ENCODE measurements at regions not wholly inside any gene's neighbourhood (a gene's known extent, or its start where the extent isn't known, plus 50 kb on each side); places are given as distances from the start of the nearest gene placed in this dataset.
"Not testable (repeated sequence)": the region's sequence is repeated elsewhere in the genome, so short reads cannot be mapped to it uniquely, and the experiment has no call there.

DNA sequence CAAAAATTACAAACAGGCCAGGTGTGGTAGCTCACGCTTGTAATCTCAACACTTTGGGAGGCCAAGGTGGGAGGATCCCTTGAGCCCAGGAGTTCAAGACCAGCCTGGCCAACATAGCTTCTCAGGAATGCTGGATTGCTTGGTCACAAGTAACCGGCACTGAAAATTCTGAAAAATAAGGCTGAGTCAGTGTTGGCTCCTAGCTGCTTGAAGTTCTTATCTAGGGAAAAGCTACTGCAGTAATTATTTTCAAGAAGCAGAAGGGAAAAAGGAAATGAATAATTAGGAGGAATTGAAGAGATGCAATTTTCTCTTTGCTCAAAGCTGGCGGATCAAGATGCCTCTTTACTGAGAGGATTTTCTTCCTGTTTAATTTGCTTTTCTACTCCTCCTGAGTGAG is 75.0 kb upstream of the GTF3A start:
- no peaks in the 10 kb centered on the region for H3K9me3 ChIP-seq (ENCODE audit: control insufficient read depth, insufficient read depth, low read length)
- WGBS (ENCODE audit: insufficient coverage, insufficient read length): no CpG with 5 or more reads among the region's 3 CpGs
- H3K27ac ChIP-seq (ENCODE audit: low read length): no peak overlapping the region
- no peaks in the 10 kb centered on the region for H3K36me3 ChIP-seq (ENCODE audit: control insufficient read depth, insufficient read depth, low read length)
- no peak for DNase-seq (ENCODE audit: low read depth, low spot score)
- H3K4me3 ChIP-seq (ENCODE audit: low read length): no peak overlapping the region
- no peaks in the 10 kb centered on the region for H3K4me1 ChIP-seq (ENCODE audit: control insufficient read depth, insufficient read depth, low read length)
- H3K27me3 ChIP-seq (ENCODE audit: control insufficient read depth, insufficient read depth, low read length): no peaks in the 10 kb centered on the region

DNA sequence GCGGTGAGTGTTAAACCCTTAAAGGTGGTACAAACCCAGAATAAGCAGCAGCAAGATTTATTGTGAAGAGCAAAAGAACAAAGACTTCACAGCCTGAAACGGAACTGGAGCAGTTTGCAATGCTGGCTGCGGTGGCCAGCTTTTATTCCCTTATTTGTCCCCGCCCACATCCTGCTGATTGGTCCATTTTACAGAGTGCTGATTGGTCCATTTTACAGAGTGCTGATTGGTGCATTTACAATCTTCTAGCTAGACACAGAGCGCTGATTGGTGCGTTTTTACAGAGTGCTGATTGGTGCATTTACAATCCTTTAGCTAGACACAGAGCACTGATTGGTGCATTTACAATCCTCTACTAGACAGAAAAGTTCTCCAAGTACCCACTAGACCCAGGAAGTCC is 73.6 kb upstream of the GTF3A start:
- H3K9me3 ChIP-seq (ENCODE audit: control insufficient read depth, insufficient read depth, low read length); DNase-seq (ENCODE audit: low read depth, low spot score); H3K4me1 ChIP-seq (ENCODE audit: control insufficient read depth, insufficient read depth, low read length); H3K4me3 ChIP-seq (ENCODE audit: low read length); H3K36me3 ChIP-seq (ENCODE audit: control insufficient read depth, insufficient read depth, low read length); H3K27ac ChIP-seq (ENCODE audit: low read length); H3K27me3 ChIP-seq (ENCODE audit: control insufficient read depth, insufficient read depth, low read length): not testable (repeated sequence)
- WGBS (ENCODE audit: insufficient coverage, insufficient read length): no CpG with 5 or more reads among the region's 6 CpGs

DNA sequence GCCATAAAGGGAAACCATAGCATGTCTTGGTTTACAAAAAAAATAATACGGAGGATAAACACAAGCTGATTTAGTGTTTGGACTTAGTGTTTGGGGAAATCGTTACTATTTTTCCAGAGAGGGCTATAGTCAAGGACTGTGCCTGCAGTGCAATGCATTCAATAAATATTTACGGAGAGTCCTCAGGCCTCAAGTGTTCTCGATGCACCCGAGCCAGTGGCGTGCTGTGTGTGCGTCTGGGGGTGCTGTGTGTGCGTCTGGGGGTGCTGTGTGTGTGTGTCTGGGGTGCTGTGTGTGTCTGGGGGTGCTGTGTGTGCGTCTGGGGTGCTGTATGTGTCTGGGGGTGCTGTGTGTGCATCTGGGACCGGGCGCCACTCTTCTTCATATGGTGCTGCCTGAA is 71.7 kb upstream of the GTF3A start:
- no CpG with 5 or more reads among the region's 11 CpGs for WGBS (ENCODE audit: insufficient coverage, insufficient read length)
- H3K36me3 ChIP-seq (ENCODE audit: control insufficient read depth, insufficient read depth, low read length): no peaks in the 10 kb centered on the region
- no peak for DNase-seq (ENCODE audit: low read depth, low spot score)
- H3K4me3 ChIP-seq (ENCODE audit: low read length): no peak overlapping the region
- no peak overlapping the region for H3K27ac ChIP-seq (ENCODE audit: low read length)
- peaks cover 3% of the 10 kb centered on the region for H3K4me1 ChIP-seq (ENCODE audit: control insufficient read depth, insufficient read depth, low read length)
- H3K27me3 ChIP-seq (ENCODE audit: control insufficient read depth, insufficient read depth, low read length): no peaks in the 10 kb centered on the region
- no peaks in the 10 kb centered on the region for H3K9me3 ChIP-seq (ENCODE audit: control insufficient read depth, insufficient read depth, low read length)

DNA sequence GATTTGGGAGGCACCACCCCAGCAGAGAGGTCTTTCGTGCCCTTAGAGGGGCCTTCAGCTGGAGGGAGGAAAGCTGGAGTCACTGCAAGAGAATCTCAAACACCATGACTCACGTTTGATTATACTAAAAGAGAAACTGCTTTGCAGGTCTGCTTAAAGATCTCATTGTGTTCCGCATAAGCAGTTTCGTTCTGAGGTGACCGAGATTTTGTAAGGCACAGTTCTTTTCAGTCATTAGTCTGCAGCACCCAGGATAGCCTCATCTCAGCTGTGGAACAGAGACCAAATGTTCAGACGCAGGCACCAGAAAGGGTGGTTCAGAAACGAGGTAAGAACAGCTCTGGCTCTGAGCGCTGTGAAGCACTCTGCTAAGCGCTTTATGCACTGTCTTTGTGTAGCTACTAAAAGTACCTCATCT is 71.2 kb upstream of the GTF3A start:
- Histone ChIP-seq H3K9me3 (ENCODE audit: control insufficient read depth, insufficient read depth, low read length) (no peaks in the 10 kb centered on the region), H3K27me3 (ENCODE audit: control insufficient read depth, insufficient read depth, low read length) (no peaks in the 10 kb centered on the region), H3K27ac (ENCODE audit: low read length) (no peak overlapping the region), H3K36me3 (ENCODE audit: control insufficient read depth, insufficient read depth, low read length) (no peaks in the 10 kb centered on the region), H3K4me1 (ENCODE audit: control insufficient read depth, insufficient read depth, low read length) (peaks cover 3% of the 10 kb centered on the region), H3K4me3 (ENCODE audit: low read length) (no peak overlapping the region)
- WGBS (ENCODE audit: insufficient coverage, insufficient read length): no CpG with 5 or more reads among the region's 9 CpGs
- DNase-seq (ENCODE audit: low read depth, low spot score): no peak

DNA sequence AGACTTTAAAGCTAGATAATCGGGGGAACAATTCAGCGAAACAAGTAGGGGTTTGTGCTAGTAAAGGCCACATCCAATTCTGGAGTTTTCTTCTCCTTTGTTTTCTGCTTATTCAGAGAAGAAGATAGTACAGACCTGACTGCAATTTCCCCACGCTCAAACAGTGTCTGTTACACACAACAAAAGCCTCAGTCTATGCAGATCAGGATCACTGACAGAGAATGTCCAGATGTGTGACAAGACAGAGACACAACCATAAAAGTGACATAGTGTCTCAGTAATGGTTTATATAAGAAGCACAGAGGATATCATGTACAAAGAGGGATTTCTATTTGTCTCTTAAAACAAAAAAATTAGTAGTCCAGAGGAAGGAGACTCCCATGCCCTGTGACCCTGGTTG is 70.7 kb upstream of the GTF3A start:
- WGBS (ENCODE audit: insufficient coverage, insufficient read length): no CpG with 5 or more reads among the region's 3 CpGs
- H3K27me3 ChIP-seq (ENCODE audit: control insufficient read depth, insufficient read depth, low read length): no peaks in the 10 kb centered on the region
- H3K27ac ChIP-seq (ENCODE audit: low read length): no peak overlapping the region
- H3K4me3 ChIP-seq (ENCODE audit: low read length): no peak overlapping the region
- DNase-seq (ENCODE audit: low read depth, low spot score): no peak
- H3K4me1 ChIP-seq (ENCODE audit: control insufficient read depth, insufficient read depth, low read length): peaks cover 3% of the 10 kb centered on the region
- H3K36me3 ChIP-seq (ENCODE audit: control insufficient read depth, insufficient read depth, low read length): no peaks in the 10 kb centered on the region
- no peaks in the 10 kb centered on the region for H3K9me3 ChIP-seq (ENCODE audit: control insufficient read depth, insufficient read depth, low read length)

DNA sequence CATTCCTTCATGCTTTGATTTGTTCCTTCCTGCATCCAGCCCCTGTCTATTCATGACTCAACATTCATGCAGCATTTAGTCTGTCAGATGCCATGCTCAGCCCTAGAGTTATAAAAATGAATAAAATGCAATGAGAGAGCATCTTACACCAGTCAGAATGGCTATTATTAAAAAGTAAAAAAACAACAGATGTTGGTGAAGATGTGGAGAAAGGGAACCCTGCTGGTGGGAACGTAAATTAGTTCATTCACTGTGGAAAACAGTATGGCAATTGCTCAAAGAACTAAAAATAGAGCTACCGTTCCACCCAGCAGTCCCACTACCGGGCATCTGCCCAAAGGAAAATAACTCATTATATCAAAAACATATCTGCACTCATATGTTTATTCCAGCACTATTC is 70.0 kb upstream of the GTF3A start:
- DNase-seq (ENCODE audit: low read depth, low spot score): no peak
- no CpG with 5 or more reads among the region's 3 CpGs for WGBS (ENCODE audit: insufficient coverage, insufficient read length)
- H3K27me3 ChIP-seq (ENCODE audit: control insufficient read depth, insufficient read depth, low read length): no peaks in the 10 kb centered on the region

DNA sequence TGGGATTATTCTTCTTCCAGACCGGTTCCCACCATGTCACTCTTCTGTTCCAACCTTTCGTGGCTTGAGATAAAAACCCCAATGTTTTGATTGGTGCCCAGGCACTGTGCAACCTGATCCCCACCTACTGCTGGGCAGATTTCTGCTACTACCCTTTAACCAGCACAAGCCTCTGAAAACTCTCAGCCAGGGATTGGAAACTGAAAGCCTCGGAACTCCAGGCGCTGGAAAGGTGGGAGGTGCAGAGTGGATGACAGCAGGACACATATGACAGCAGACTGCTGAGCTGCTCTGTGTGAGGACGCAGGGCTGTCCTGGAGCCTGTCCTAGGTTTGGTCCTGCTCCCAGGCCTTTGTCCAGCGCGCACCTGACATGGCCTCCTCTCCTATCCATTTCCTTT is 68.5 kb upstream of the GTF3A start:
- no CpG with 5 or more reads among the region's 7 CpGs for WGBS (ENCODE audit: insufficient coverage, insufficient read length)
- H3K4me3 ChIP-seq (ENCODE audit: low read length): no peak overlapping the region
- H3K4me1 ChIP-seq (ENCODE audit: control insufficient read depth, insufficient read depth, low read length): peaks cover 5% of the 10 kb centered on the region
- H3K36me3 ChIP-seq (ENCODE audit: control insufficient read depth, insufficient read depth, low read length): no peaks in the 10 kb centered on the region
- no peak overlapping the region for H3K27ac ChIP-seq (ENCODE audit: low read length)
- H3K9me3 ChIP-seq (ENCODE audit: control insufficient read depth, insufficient read depth, low read length): no peaks in the 10 kb centered on the region
- H3K27me3 ChIP-seq (ENCODE audit: control insufficient read depth, insufficient read depth, low read length): no peaks in the 10 kb centered on the region
- DNase-seq (ENCODE audit: low read depth, low spot score): no peak

More for the DNA sequence above, 70.0 kb upstream of the GTF3A start:
- Histone ChIP-seq H3K9me3 (ENCODE audit: control insufficient read depth, insufficient read depth, low read length) (no peaks in the 10 kb centered on the region), H3K4me3 (ENCODE audit: low read length) (no peak overlapping the region), H3K27ac (ENCODE audit: low read length) (no peak overlapping the region), H3K4me1 (ENCODE audit: control insufficient read depth, insufficient read depth, low read length) (peaks cover 5% of the 10 kb centered on the region), H3K36me3 (ENCODE audit: control insufficient read depth, insufficient read depth, low read length) (no peaks in the 10 kb centered on the region)

DNA sequence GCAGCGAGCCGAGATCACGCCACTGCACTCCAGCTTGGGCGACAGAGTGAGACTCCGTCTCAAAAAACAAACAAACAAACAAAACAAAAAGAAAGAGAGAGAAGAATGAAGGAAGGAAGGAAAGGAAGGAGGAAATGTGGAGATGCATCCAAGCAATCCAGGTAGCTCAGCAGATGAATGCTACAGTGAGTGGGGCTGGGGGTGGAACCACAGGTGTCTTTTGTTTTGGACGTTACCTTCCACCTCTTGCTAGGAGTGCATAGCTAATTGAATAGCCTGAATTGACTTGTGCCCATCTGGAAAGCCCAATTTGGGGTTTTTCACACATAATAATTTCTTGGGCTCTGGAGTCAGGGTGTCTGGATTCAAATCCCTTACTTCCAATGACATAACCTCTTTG is 66.0 kb upstream of the GTF3A start:
- Histone ChIP-seq H3K36me3 (ENCODE audit: control insufficient read depth, insufficient read depth, low read length) (no peaks in the 10 kb centered on the region), H3K27ac (ENCODE audit: low read length) (no peak overlapping the region), H3K4me3 (ENCODE audit: low read length) (no peak overlapping the region), H3K27me3 (ENCODE audit: control insufficient read depth, insufficient read depth, low read length) (no peaks in the 10 kb centered on the region), H3K4me1 (ENCODE audit: control insufficient read depth, insufficient read depth, low read length) (peaks cover 6% of the 10 kb centered on the region), H3K9me3 (ENCODE audit: control insufficient read depth, insufficient read depth, low read length) (no peaks in the 10 kb centered on the region)
- WGBS (ENCODE audit: insufficient coverage, insufficient read length): no CpG with 5 or more reads among the region's 6 CpGs
- DNase-seq (ENCODE audit: low read depth, low spot score): no peak

DNA sequence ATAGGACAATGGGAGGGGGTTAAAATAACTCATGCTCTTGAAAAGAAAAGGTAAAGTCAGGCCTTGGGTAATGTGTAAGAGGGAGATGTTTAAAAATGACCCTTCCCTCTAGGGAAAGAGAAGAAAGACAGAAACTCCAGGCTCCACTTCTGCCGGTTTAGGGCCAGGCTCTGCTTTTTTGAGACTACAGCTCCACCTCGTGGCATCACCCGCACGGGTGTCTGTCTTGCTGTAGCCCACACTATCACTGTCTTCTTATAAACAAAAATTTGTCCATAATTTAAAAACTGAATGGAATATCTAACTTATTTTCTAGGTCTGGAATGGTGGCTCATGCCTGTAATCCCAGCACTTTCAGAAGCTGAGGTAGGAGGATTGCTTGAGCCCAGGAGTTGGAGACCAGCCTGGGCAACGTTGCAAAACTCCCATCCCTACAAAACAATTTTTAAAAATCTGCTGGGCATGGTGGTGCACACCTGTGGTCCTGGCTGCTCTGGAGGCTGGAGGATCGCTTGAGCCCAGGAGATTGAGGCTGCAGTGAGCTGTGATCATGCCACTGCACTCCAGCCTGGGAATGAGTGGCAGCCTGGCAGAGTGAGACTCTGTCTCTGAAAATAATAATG is 65.1 kb upstream of the GTF3A start:
- Histone ChIP-seq H3K4me3 (ENCODE audit: low read length) (no peak overlapping the region), H3K36me3 (ENCODE audit: control insufficient read depth, insufficient read depth, low read length) (no peaks in the 10 kb centered on the region), H3K4me1 (ENCODE audit: control insufficient read depth, insufficient read depth, low read length) (peaks cover 6% of the 10 kb centered on the region), H3K9me3 (ENCODE audit: control insufficient read depth, insufficient read depth, low read length) (no peaks in the 10 kb centered on the region), H3K27ac (ENCODE audit: low read length) (no peak overlapping the region), H3K27me3 (ENCODE audit: control insufficient read depth, insufficient read depth, low read length) (no peaks in the 10 kb centered on the region)
- no CpG with 5 or more reads among the region's 6 CpGs for WGBS (ENCODE audit: insufficient coverage, insufficient read length)
- DNase-seq (ENCODE audit: low read depth, low spot score): no peak

DNA sequence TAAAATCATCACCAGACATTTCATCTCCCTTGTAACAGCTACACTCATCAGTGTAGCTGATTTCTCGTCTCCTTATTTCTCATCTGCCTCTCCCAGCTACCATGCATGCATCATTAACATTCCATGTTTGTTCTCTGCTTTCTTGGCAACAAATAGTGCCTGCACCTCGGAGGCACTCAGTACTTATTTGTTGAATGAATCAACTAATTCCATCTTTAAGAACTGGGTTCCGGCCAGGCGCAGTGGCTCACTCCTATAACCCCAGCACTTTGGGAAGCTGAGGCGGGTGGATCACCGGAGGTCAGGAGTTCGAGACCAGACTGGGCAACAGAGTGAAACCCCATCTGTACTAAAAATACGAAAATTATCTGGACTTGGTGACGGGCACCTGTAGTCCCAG is 63.9 kb upstream of the GTF3A start:
- Histone ChIP-seq H3K9me3 (ENCODE audit: control insufficient read depth, insufficient read depth, low read length) (no peaks in the 10 kb centered on the region), H3K27ac (ENCODE audit: low read length) (no peak overlapping the region), H3K27me3 (ENCODE audit: control insufficient read depth, insufficient read depth, low read length) (no peaks in the 10 kb centered on the region), H3K4me1 (ENCODE audit: control insufficient read depth, insufficient read depth, low read length) (peaks cover 4% of the 10 kb centered on the region), H3K4me3 (ENCODE audit: low read length) (no peak overlapping the region), H3K36me3 (ENCODE audit: control insufficient read depth, insufficient read depth, low read length) (no peaks in the 10 kb centered on the region)
- DNase-seq (ENCODE audit: low read depth, low spot score): no peak
- no CpG with 5 or more reads among the region's 9 CpGs for WGBS (ENCODE audit: insufficient coverage, insufficient read length)

DNA sequence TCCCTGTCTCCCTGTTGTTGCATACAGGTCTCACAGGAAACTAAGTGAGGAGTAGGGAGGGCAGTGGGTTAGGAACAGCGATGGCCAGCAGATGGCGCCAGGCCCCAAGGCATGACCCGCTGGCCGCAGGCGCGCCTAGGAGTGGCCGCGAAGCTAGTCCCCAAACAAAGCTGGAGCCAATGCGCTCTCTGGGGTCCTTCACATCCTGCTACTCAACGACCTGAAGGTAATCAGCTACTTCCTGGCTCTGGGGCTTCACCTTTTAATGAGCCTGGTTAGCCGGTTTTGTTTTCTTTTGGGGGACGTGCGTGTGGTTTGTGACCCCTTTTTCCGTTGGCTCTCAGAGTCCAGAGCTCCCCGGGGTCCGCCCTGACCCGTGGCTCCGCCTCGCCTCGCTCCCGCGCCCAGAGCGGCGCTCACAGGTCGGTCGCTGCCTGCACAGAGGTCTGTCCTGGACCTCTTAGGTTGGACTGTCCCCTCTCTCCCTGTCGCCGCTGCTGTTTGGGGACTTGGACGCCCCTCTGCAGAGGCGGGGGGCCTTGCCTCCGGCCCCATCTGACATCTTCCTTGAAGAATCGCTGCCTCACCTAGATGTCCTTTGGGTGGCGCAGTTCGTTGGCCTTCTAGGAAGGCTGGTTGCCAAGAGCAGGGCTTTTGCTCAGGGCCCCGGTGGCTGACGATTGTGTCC is 62.2 kb upstream of the GTF3A start:
- DNase-seq (ENCODE audit: low read depth, low spot score): peak; percentile 84
- no peaks in the 10 kb centered on the region for H3K27me3 ChIP-seq (ENCODE audit: control insufficient read depth, insufficient read depth, low read length)
- H3K36me3 ChIP-seq (ENCODE audit: control insufficient read depth, insufficient read depth, low read length): no peaks in the 10 kb centered on the region
- no peaks in the 10 kb centered on the region for H3K9me3 ChIP-seq (ENCODE audit: control insufficient read depth, insufficient read depth, low read length)
- peak overlapping the region; percentile 54; the same call in 1 of the 2 replicates for H3K4me3 ChIP-seq (ENCODE audit: low read length)
- peaks cover 3% of the 10 kb centered on the region for H3K4me1 ChIP-seq (ENCODE audit: control insufficient read depth, insufficient read depth, low read length)
- WGBS (ENCODE audit: insufficient coverage, insufficient read length): no CpG with 5 or more reads among the region's 36 CpGs
- H3K27ac ChIP-seq (ENCODE audit: low read length): no peak overlapping the region

Data from iPS DF 6.9 (cell line).